HEK293 (cell line): ENCODE measurements at regions not wholly inside any gene's neighbourhood (a gene's known extent, or its start where the extent isn't known, plus 50 kb on each side); places are given as distances from the start of the nearest gene placed in this dataset.

Experiments used
- CTCF ChIA-PET: fragments of 350-600 bp; formaldehyde crosslinking; extraction: SDS; loops from one replicate; lab custom pipeline; 2021; ENCODE audit warnings: antibody characterized with exemption; lab: Yijun Ruan, JAX
- POLR2A ChIA-PET: fragments of 300-600 bp; formaldehyde crosslinking; extraction: SDS; loops from one replicate; lab custom pipeline; 2020; ENCODE audit warnings: antibody characterized with exemption, inconsistent platforms; lab: Yijun Ruan, JAX
- H3K27ac ChIP-seq: fragments of 200-500 bp; sonication (Bioruptor generic); 2 replicates; pipeline ENCODE4 v1.5.1; 2014; ENCODE audit warnings: low read depth, low read length, control low read depth, inconsistent platforms; ENCODE audit errors: extremely low read depth
- H3K36me3 ChIP-seq, 2 experiments: fragments of 200-500 bp in 1 of 2; sonication (Bioruptor generic) in 1 of 2; 1 replicate in 1 of 2; 2 replicates in 1 of 2; pipeline ENCODE4 v1.5.1; 2014 to 2017; ENCODE audit warnings: inconsistent platforms in 2 of 2, low read length in 2 of 2; ENCODE audit not compliant: control insufficient read depth in 2 of 2, insufficient read depth in 1 of 2
- H3K4me1 ChIP-seq: fragments of 200-500 bp; sonication (Bioruptor generic); 2 replicates; pipeline ENCODE4 v1.5.1; 2014; ENCODE audit warnings: mild to moderate bottlenecking, low read length, inconsistent platforms; ENCODE audit not compliant: control insufficient read depth, insufficient read depth
- H3K4me3 ChIP-seq: 2 replicates; pipeline ENCODE4 v1.5.1; 2011; ENCODE audit warnings: low read depth, mild to moderate bottlenecking, control low read depth, low read length, moderate library complexity
- H3K9me3 ChIP-seq: fragments of 200-500 bp; sonication (Bioruptor generic); 2 replicates; pipeline ENCODE4 v1.5.1; 2014; ENCODE audit warnings: low read depth, low read length, inconsistent platforms; ENCODE audit not compliant: control insufficient read depth, insufficient read depth
- KLF16 ChIP-seq: fragments of 450-650 bp; formaldehyde crosslinking; IDR thresholded peaks from 2 replicates; pipeline ENCODE4 v1.5.1; 2017; ENCODE audit warnings: missing biosample characterization, missing genetic modification characterization
- SP7 ChIP-seq: fragments of 450-650 bp; formaldehyde crosslinking; IDR thresholded peaks from 2 replicates; pipeline ENCODE4 v1.5.1; 2016; ENCODE audit warnings: missing biosample characterization, missing genetic modification characterization
- ZNF121 ChIP-seq: fragments of 450-650 bp; formaldehyde crosslinking; IDR thresholded peaks from 2 replicates; pipeline ENCODE4 v1.5.1; 2016; ENCODE audit warnings: missing biosample characterization, missing genetic modification characterization
- ZNF140 ChIP-seq: fragments of 450-650 bp; formaldehyde crosslinking; IDR thresholded peaks from 2 replicates; pipeline ENCODE4 v1.5.1; 2016; ENCODE audit warnings: missing biosample characterization, missing genetic modification characterization
- ZNF146 ChIP-seq: fragments of 450-650 bp; formaldehyde crosslinking; IDR thresholded peaks from 2 replicates; pipeline ENCODE4 v1.5.1; 2016; ENCODE audit warnings: missing biosample characterization, missing genetic modification characterization
- ZNF202 ChIP-seq: fragments of 450-650 bp; formaldehyde crosslinking; IDR thresholded peaks from 2 replicates; pipeline ENCODE4 v1.5.1; 2016; ENCODE audit warnings: missing biosample characterization, missing genetic modification characterization, borderline replicate concordance
- ZNF248 ChIP-seq: fragments of 450-650 bp; formaldehyde crosslinking; IDR thresholded peaks from 2 replicates; pipeline ENCODE4 v1.5.1; 2017; ENCODE audit warnings: missing biosample characterization, missing genetic modification characterization
- ZNF292 ChIP-seq: fragments of 450-650 bp; formaldehyde crosslinking; IDR thresholded peaks from 2 replicates; pipeline ENCODE4 v1.5.1; 2016; ENCODE audit warnings: low read depth, missing biosample characterization, missing genetic modification characterization, borderline replicate concordance
- ZNF350 ChIP-seq: fragments of 450-650 bp; formaldehyde crosslinking; IDR thresholded peaks from 2 replicates; pipeline ENCODE4 v1.5.0; 2017; ENCODE audit warnings: missing biosample characterization, mild to moderate bottlenecking, missing genetic modification characterization
- ZNF398 ChIP-seq: fragments of 450-650 bp; formaldehyde crosslinking; IDR thresholded peaks from 2 replicates; pipeline ENCODE4 v1.5.1; 2017; ENCODE audit warnings: missing biosample characterization, missing genetic modification characterization
- ZNF473 ChIP-seq: fragments of 450-650 bp; formaldehyde crosslinking; IDR thresholded peaks from 2 replicates; pipeline ENCODE4 v1.5.1; 2017; ENCODE audit warnings: missing biosample characterization, missing genetic modification characterization
- ZNF624 ChIP-seq: fragments of 450-650 bp; formaldehyde crosslinking; IDR thresholded peaks from 2 replicates; pipeline ENCODE4 v1.5.1; 2017; ENCODE audit warnings: missing biosample characterization, missing genetic modification characterization
- ZNF670 ChIP-seq: fragments of 450-650 bp; formaldehyde crosslinking; IDR thresholded peaks from 2 replicates; pipeline ENCODE4 v1.5.1; 2016; ENCODE audit warnings: missing biosample characterization, missing genetic modification characterization, low read depth
- TF ChIP-seq, protein P1 (sequence below): fragments of 450-650 bp; IDR thresholded peaks from 2 replicates; pipeline ENCODE4 v1.5.1; 2018; ENCODE audit warnings: missing biosample characterization, missing genetic modification characterization
- TF ChIP-seq, protein P2 (sequence below): fragments of 450-650 bp; formaldehyde crosslinking; IDR thresholded peaks from 2 replicates; pipeline ENCODE4 v1.5.1; 2016; ENCODE audit warnings: missing biosample characterization, missing genetic modification characterization, borderline replicate concordance
- TF ChIP-seq, protein P3 (sequence below): fragments of 450-650 bp; formaldehyde crosslinking; IDR thresholded peaks from 2 replicates; pipeline ENCODE4 v1.5.1; 2016; ENCODE audit warnings: missing biosample characterization, missing genetic modification characterization

- H3K36me3 ChIP-seq, result no peaks in the 10 kb centered on the region
- CTCF ChIA-PET, result interaction anchor here (0.7 kb wide), 2 partner anchors 66 to 125 kb away, joined by 3 read pairs; no protein-coding TSS in a partner anchor
- TF ChIP-seq, protein P1, sequence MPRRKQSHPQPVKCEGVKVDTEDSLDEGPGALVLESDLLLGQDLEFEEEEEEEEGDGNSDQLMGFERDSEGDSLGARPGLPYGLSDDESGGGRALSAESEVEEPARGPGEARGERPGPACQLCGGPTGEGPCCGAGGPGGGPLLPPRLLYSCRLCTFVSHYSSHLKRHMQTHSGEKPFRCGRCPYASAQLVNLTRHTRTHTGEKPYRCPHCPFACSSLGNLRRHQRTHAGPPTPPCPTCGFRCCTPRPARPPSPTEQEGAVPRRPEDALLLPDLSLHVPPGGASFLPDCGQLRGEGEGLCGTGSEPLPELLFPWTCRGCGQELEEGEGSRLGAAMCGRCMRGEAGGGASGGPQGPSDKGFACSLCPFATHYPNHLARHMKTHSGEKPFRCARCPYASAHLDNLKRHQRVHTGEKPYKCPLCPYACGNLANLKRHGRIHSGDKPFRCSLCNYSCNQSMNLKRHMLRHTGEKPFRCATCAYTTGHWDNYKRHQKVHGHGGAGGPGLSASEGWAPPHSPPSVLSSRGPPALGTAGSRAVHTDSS (tag by site-specific recombination), result no peak
- no peak for TF ChIP-seq ZNF248 (tag by site-specific recombination)
- TF ChIP-seq, protein P2, sequence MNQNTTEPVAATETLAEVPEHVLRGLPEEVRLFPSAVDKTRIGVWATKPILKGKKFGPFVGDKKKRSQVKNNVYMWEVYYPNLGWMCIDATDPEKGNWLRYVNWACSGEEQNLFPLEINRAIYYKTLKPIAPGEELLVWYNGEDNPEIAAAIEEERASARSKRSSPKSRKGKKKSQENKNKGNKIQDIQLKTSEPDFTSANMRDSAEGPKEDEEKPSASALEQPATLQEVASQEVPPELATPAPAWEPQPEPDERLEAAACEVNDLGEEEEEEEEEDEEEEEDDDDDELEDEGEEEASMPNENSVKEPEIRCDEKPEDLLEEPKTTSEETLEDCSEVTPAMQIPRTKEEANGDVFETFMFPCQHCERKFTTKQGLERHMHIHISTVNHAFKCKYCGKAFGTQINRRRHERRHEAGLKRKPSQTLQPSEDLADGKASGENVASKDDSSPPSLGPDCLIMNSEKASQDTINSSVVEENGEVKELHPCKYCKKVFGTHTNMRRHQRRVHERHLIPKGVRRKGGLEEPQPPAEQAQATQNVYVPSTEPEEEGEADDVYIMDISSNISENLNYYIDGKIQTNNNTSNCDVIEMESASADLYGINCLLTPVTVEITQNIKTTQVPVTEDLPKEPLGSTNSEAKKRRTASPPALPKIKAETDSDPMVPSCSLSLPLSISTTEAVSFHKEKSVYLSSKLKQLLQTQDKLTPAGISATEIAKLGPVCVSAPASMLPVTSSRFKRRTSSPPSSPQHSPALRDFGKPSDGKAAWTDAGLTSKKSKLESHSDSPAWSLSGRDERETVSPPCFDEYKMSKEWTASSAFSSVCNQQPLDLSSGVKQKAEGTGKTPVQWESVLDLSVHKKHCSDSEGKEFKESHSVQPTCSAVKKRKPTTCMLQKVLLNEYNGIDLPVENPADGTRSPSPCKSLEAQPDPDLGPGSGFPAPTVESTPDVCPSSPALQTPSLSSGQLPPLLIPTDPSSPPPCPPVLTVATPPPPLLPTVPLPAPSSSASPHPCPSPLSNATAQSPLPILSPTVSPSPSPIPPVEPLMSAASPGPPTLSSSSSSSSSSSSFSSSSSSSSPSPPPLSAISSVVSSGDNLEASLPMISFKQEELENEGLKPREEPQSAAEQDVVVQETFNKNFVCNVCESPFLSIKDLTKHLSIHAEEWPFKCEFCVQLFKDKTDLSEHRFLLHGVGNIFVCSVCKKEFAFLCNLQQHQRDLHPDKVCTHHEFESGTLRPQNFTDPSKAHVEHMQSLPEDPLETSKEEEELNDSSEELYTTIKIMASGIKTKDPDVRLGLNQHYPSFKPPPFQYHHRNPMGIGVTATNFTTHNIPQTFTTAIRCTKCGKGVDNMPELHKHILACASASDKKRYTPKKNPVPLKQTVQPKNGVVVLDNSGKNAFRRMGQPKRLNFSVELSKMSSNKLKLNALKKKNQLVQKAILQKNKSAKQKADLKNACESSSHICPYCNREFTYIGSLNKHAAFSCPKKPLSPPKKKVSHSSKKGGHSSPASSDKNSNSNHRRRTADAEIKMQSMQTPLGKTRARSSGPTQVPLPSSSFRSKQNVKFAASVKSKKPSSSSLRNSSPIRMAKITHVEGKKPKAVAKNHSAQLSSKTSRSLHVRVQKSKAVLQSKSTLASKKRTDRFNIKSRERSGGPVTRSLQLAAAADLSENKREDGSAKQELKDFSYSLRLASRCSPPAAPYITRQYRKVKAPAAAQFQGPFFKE (tag by site-specific recombination), result no peak
- TF ChIP-seq ZNF292 (tag by site-specific recombination), result no peak
- TF ChIP-seq ZNF202 (tag by site-specific recombination), result no peak
- TF ChIP-seq ZNF624, result no peak
- no peak for TF ChIP-seq ZNF146 (tag by site-specific recombination)
- TF ChIP-seq ZNF398 (tag by site-specific recombination), result no peak
- TF ChIP-seq, protein P3, sequence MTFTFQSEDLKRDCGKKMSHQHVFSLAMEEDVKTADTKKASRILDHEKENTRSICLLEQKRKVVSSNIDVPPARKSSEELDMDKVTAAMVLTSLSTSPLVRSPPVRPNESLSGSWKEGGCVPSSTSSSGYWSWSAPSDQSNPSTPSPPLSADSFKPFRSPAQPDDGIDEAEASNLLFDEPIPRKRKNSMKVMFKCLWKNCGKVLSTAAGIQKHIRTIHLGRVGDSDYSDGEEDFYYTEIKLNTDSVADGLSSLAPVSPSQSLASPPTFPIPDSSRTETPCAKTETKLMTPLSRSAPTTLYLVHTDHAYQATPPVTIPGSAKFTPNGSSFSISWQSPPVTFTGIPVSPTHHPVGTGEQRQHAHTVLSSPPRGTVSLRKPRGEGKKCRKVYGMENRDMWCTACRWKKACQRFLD (tag by site-specific recombination), result no peak
- no peak for TF ChIP-seq ZNF140 (tag by site-specific recombination)
- TF ChIP-seq SP7 (tag by site-specific recombination), result no peak
- TF ChIP-seq ZNF670, result no peak
- TF ChIP-seq ZNF121 (tag by site-specific recombination), result no peak
- no peak for TF ChIP-seq KLF16
- no peak for TF ChIP-seq ZNF350 (tag by site-specific recombination)
- TF ChIP-seq ZNF473 (tag by site-specific recombination), result no peak
- TF ChIP-seq, all 188 proteins: peak for 0
- POLR2A ChIA-PET, result no interaction called here
- Histone ChIP-seq H3K9me3 (no peaks in the 10 kb centered on the region), H3K27ac (no peak overlapping the region), H3K4me3 (no peak overlapping the region), H3K4me1 (no peaks in the 10 kb centered on the region)
These were observed 347.6 kb upstream of the VRK2 start for GRCh38 chr2:57698935-57699449.
